A549 (cell line): ENCODE measurements at regions not wholly inside any gene's neighbourhood (a gene's known extent, or its start where the extent isn't known, plus 50 kb on each side); places are given as distances from the start of the nearest gene placed in this dataset.

ENCODE experiments used
- CBX8 ChIP-seq: fragments of 200-600 bp; sonication (generic); IDR thresholded peaks from 2 replicates; pipeline ENCODE4 v1.6.1; 2016
- CTCF ChIP-seq: fragments of >200 bp; sonication (Bioruptor Twin); formaldehyde crosslinking; IDR thresholded peaks from 3 replicates; pipeline ENCODE4 v1.5.1; 2016
- EP300 ChIP-seq, 2 experiments: fragments of >200 bp; sonication (Bioruptor Twin); formaldehyde crosslinking; IDR thresholded peaks; 2 replicates in 1 of 2; 3 replicates in 1 of 2; pipeline ENCODE4 v1.6.1; 2016 to 2017
- JUN ChIP-seq, 2 experiments: fragments of >200 bp; sonication (Bioruptor Twin); formaldehyde crosslinking; IDR thresholded peaks; 2 replicates in 1 of 2; 3 replicates in 1 of 2; pipeline ENCODE4 v1.6.1; 2016 to 2017
- NFE2L2 ChIP-seq: fragments of 150-350 bp; conservative IDR thresholded peaks from 2 replicates; pipeline ENCODE4 v1.6.1; 2014; ENCODE audit warnings: low read length
- PBX3 ChIP-seq: IDR thresholded peaks from 2 replicates; pipeline ENCODE4 v1.6.1; 2012
- POLR2A ChIP-seq: IDR thresholded peaks from 2 replicates; pipeline ENCODE4 v1.6.1; 2012; ENCODE audit warnings: mild to moderate bottlenecking, low read length
- TF ChIP-seq, protein P1 (sequence below): fragments of 150-350 bp; IDR thresholded peaks from 2 replicates; pipeline ENCODE4 v1.6.1; 2014; ENCODE audit warnings: low read depth, mild to moderate bottlenecking, low read length
- TF ChIP-seq, protein P2 (sequence below): fragments of >200 bp; sonication (Bioruptor Twin); formaldehyde crosslinking; IDR thresholded peaks from 3 replicates; pipeline ENCODE4 v1.6.1; 2016

DNA sequence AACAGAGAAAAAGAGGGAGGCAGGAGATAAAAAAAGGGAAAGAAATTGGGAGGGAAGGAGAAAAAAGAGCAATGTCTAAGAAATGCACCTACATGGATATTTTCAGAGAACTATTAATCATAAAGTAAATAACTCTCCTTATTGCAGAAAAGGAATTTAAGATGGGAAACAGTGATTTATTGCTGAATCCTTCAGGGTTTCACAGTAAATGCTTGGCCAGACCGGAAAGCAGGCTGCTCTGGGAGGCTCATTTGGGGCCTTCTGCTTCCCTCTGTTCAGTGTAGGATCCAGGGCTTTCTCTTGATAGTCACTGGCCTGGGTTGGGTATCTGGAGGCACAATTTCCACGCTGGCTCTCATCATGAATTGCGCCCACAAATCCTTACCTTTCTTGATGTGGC, 324.3 kb upstream of the SORL1-AS1 start:
- TF ChIP-seq POLR2A (no peak), CTCF (no peak), JUN (IDR thresholded peaks at IDR 0.05) (no peak), CBX8 (no peak), PBX3 (no peak), EP300 (IDR thresholded peaks at IDR 0.05) (no peak), NFE2L2 (no peak)
- TF ChIP-seq, protein P1, sequence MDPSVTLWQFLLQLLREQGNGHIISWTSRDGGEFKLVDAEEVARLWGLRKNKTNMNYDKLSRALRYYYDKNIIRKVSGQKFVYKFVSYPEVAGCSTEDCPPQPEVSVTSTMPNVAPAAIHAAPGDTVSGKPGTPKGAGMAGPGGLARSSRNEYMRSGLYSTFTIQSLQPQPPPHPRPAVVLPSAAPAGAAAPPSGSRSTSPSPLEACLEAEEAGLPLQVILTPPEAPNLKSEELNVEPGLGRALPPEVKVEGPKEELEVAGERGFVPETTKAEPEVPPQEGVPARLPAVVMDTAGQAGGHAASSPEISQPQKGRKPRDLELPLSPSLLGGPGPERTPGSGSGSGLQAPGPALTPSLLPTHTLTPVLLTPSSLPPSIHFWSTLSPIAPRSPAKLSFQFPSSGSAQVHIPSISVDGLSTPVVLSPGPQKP = no peak
- TF ChIP-seq, protein P2, sequence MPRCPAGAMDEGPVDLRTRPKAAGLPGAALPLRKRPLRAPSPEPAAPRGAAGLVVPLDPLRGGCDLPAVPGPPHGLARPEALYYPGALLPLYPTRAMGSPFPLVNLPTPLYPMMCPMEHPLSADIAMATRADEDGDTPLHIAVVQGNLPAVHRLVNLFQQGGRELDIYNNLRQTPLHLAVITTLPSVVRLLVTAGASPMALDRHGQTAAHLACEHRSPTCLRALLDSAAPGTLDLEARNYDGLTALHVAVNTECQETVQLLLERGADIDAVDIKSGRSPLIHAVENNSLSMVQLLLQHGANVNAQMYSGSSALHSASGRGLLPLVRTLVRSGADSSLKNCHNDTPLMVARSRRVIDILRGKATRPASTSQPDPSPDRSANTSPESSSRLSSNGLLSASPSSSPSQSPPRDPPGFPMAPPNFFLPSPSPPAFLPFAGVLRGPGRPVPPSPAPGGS = no peak
